ENCODE measurements at regions not wholly inside any gene's neighbourhood (a gene's known extent, or its start where the extent isn't known, plus 50 kb on each side); places are given as distances from the start of the nearest gene placed in this dataset.
"Not testable (repeated sequence)": the region's sequence is repeated elsewhere in the genome, so short reads cannot be mapped to it uniquely, and the experiment has no call there.

DNA sequence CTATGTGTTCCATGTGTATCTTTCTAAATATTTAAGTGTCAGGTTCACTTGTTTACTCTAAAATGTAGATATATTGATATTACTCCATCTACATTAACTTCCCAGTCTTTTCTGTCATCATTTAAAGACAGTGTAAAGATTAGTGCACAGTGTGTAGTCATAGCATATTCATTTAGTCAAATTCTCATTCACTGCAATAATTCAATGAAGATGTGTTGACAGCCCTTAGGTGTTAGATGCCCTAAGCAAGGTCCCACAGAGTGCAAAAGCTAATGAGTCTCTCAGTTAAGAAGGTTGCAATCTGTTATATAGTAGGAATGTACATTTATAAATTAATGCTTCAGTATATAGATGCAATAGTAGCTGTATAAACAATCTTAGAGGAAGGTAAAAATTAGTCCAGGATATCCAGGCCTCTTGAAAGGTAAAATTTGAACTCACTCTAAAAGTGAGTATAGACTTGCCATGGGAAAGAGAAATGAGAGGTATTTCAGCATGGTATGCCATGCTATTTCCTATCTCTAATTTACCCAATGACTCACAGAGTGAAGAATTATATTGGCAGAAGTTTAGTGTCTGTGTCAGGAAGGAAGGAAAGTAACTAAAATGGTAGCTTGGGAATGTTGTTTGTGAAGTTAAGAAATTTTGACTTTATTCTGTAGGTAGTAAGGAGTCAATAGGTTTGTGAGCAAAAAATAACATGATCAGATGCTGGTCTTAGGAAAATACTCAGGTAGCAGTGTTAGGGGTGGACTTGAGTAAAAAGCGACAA lies 969.9 kb upstream of the CITED2 start:
- DNase-seq = no peak

- no peak for DNase-seq
Observed at GRCh38 chr6:140343128-140343527, 968.7 kb upstream of the CITED2 start.

DNA sequence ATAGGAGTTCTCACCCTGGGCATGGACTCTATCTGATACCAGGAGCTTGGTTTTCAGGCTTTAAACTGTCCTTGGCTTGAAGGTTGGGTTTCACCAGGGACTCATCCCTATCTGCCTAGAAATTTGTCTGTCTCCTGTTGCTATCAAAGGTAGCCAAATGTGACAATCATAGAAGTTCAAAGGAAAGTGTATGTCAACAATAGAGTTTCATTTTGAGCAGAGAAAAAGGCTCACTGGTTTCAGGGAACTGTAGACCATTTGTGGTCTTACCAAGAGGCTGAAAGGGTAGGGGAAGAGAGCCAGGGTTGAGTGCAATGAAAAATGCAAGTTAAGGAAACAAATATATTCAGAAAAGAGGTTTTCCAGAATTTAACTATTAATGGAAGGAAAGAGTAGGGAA lies 966.8 kb upstream of the CITED2 start:
- no peak for DNase-seq

DNA sequence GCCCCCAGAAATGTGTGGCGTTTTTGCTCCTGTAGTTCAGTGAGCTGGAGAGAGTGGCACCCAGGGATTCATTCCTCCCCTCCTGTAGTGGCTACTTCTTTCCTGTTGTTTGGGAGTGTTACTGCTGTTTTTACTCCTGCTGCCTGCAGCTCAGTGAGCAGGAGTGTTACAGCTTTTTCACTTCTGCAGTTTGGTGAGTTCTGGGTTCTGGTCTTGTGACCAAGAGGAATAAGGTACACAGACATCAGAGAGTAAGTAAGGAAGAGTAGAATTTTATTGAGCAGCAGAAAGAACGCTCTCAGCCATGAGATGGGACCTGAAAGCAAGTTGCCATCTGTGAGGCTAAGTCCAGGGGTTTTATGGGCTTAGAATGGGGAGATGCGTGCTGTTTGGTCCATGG lies 966.3 kb upstream of the CITED2 start:
- DNase-seq = no peak

DNA sequence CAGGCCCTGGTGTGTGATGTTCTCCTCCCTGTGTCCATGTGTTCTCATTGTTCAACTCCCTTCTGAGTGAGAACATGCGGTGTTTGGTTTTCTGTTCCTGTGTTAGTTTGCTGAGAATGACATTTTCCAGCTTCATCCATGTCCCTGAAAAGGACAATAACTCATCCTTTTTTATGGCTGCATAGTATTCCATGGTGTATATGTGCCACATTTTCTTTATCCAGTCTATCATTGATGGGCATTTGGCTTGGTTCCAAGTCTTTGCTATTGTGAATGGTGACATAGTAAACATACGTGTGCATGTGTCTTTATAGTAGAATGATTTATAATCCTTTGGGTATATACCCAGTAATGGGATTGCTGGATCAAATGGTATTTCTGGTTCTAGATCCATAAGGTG lies 964.6 kb upstream of the CITED2 start:
- not testable (repeated sequence) for DNase-seq

DNA sequence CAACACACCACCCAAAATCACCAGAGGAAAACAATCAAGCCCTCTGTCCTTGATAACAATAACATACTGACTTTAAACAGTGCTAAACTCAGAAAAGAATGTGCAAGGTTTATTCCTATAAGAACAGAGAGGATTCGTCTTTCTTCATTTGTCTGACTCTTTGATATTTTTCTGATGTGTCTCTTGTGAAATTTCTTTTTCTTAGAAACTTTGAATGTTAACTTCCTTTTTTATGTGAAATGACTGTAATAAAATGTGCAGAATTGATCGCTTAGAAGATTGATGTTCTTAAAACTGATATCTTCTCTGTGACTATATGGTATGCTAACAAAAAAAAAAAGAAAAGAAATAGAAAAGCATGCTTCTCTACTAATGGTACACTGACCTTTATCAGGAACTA lies 947.4 kb upstream of the CITED2 start:
- no peak for DNase-seq

- DNase-seq = no peak
Observed at GRCh38 chr6:140320081-140321080, 945.9 kb upstream of the CITED2 start.

DNA sequence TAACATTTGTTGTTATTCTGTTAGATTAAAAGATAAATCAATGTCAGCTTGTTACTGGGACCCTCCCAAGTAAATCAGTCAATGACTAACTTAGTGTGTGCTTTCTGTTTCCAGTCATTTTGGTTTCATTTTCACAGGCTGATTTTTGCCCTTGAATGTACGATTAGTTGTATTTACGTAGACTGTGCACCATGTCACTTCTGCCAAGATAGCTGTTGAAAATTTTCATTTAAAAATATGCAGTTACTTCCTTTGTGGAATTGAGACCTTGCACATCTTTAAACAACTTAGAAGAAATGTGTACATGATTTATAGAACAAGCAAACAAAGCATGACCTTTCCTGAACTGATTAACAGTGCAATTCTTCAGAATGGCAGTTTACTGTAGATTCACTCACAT lies 944.8 kb upstream of the CITED2 start:
- DNase-seq = no peak

DNA sequence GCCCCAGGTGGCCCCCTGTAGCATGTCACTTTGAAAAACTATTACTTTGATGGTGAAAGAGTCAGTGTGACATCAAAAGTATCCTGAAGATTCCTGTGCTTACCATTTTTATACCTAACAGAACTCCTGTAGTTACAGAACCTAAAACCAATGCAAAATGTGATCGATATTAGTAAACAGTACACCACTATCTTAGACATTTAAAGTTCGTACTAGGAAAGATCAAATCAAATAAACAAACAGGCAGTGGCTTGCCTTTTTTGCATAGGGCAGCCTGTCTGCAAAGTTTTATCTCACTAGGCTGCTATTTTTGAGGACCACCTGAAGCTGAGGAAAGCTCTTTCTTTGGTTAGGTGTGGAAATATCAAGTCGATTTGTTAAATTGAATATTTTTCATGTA lies 944.0 kb upstream of the CITED2 start:
- DNase-seq = no peak

GRCh38 chr6:140317950-140318349 lies 943.5 kb upstream of the CITED2 start:
- DNase-seq = no peak

DNA sequence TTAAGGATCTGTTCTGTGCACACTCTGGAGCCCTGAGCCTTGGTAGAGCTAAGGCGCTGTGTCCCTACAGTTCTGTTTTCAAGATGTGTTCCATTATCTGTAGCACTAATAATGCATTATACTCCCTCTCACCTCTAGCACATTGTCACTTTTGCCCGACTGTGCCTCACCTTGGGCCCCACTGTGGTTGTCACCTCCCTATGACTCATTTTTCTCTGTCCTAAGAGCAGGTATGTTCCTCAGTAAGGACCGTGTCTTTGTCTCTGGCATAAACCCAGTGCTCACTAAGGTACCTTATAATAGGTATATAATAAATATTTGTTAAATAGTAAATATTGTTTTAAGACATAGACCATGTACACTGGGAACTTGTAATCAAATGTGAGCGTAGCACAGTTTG lies 942.5 kb upstream of the CITED2 start:
- no peak for DNase-seq

- no peak for DNase-seq
Observed at GRCh38 chr6:140314682-140315081, 940.2 kb upstream of the CITED2 start.

- no peak for DNase-seq
Observed at GRCh38 chr6:140311146-140311545, 936.7 kb upstream of the CITED2 start.

GRCh38 chr6:140303218-140303949 lies 928.9 kb upstream of the CITED2 start:
- no peak for DNase-seq

GRCh38 chr6:140300331-140300730 lies 925.9 kb upstream of the CITED2 start:
- no peak for DNase-seq

GRCh38 chr6:140289186-140289585 lies 914.7 kb upstream of the CITED2 start:
- DNase-seq = no peak

- DNase-seq = no peak
Observed at GRCh38 chr6:140285998-140286690, 911.7 kb upstream of the CITED2 start.

DNA sequence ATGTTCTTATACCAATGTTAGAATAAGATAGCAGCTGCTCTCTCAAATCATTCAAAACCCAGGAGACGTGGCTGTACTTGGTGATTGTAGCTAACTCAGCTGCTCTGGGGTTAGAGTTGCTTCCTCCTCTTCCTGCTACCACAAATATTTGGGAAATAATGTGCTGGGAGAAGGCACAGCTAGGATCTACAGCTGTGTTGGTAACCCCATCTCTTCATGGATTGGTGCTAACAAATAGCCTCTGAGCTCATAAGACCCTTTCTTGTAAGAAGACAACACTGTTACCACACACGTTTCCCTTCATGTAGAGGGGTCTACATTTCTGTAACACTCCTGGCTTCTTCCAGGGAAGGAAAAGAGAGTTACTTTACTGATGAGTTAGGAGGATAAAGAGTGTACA lies 911.0 kb upstream of the CITED2 start:
- DNase-seq = no peak

GRCh38 chr6:140284871-140285270 lies 910.4 kb upstream of the CITED2 start:
- DNase-seq = no peak

- DNase-seq = no peak
Observed at GRCh38 chr6:140283197-140283596, 908.7 kb upstream of the CITED2 start.

- no peak for DNase-seq
Observed at GRCh38 chr6:140281767-140282166, 907.3 kb upstream of the CITED2 start.

GRCh38 chr6:140281236-140281635 lies 906.8 kb upstream of the CITED2 start:
- DNase-seq = no peak

GRCh38 chr6:140276719-140277118 lies 902.3 kb upstream of the CITED2 start:
- DNase-seq = no peak

Measured in NCI-H446 treated with DMSO at 0.1 percent for 48 hours (cell line).